OCI-LY3 (cell line): ENCODE measurements at regions not wholly inside any gene's neighbourhood (a gene's known extent, or its start where the extent isn't known, plus 50 kb on each side); places are given as distances from the start of the nearest gene placed in this dataset.

ENCODE experiments used
- H2AFZ ChIP-seq: fragments of 200-600, 300-600 bp; shearing (Covaris generic); 2 replicates; pipeline ENCODE4 v1.6.0; 2014; ENCODE audit warnings: antibody characterized with exemption, low read depth, low read length
- H3K27ac ChIP-seq: fragments of 200-600, 300-600 bp; sonication (generic); 2 replicates; pipeline ENCODE4 v1.5.1; 2014; ENCODE audit warnings: mild to moderate bottlenecking, low read length, moderate library complexity, mixed read lengths
- H3K27me3 ChIP-seq: fragments of 200-600, 300-600 bp; sonication (generic); 2 replicates; pipeline ENCODE4 v1.6.1; 2014; ENCODE audit warnings: low read depth, low read length, mixed read lengths
- H3K36me3 ChIP-seq: fragments of 200-600, 300-600 bp; sonication (generic); replicated peaks from 2 replicates; pipeline ENCODE3; 2014; ENCODE audit warnings: low read depth, low read length, mixed read lengths
- H3K4me1 ChIP-seq: fragments of 300-600, 200-600 bp; sonication (generic); 2 replicates; pipeline ENCODE4 v1.6.1; 2014; ENCODE audit warnings: low read length, mixed read lengths
- H3K4me2 ChIP-seq: fragments of 200-600, 300-600 bp; sonication (generic); 2 replicates; pipeline ENCODE4 v1.6.1; 2014; ENCODE audit warnings: low read length, mixed read lengths
- H3K4me3 ChIP-seq: fragments of 300-600, 200-600 bp; sonication (generic); 2 replicates; pipeline ENCODE4 v1.5.1; 2014; ENCODE audit warnings: antibody characterized with exemption, mild to moderate bottlenecking, low read length, moderate library complexity
- H3K79me2 ChIP-seq: fragments of 300-600, 200-600 bp; shearing (Covaris generic); 2 replicates; pipeline ENCODE4 v1.6.1; 2014; ENCODE audit warnings: mild to moderate bottlenecking, low read length, mixed read lengths
- H3K9ac ChIP-seq: fragments of 300-600, 200-600 bp; shearing (Covaris generic); 2 replicates; pipeline ENCODE4 v1.6.0; 2014; ENCODE audit warnings: mild to moderate bottlenecking, low read length, moderate library complexity
- H3K9me3 ChIP-seq: fragments of 200-600, 300-600 bp; shearing (Covaris generic); 2 replicates; pipeline ENCODE4 v1.6.1; 2014; ENCODE audit warnings: low read length, mixed read lengths; ENCODE audit not compliant: insufficient read depth
- H4K20me1 ChIP-seq: fragments of 200-600, 300-600 bp; sonication (generic); 2 replicates; pipeline ENCODE4 v1.6.1; 2016; ENCODE audit warnings: low read length, mixed read lengths; ENCODE audit not compliant: insufficient read depth
- CTCF ChIP-seq: fragments of 200-600, 300-600 bp; sonication (generic); IDR thresholded peaks from 2 replicates; pipeline ENCODE4 v1.5.1; 2014; ENCODE audit warnings: antibody characterized with exemption, low read length, low read depth
- EZH2phosphoT487 ChIP-seq: fragments of 200-600 bp; shearing (Covaris generic); IDR thresholded peaks from 2 replicates; pipeline ENCODE4 v1.6.1; 2018; ENCODE audit warnings: antibody characterized with exemption, mixed run types, low read depth

- H3K79me2 ChIP-seq = no peaks in the 10 kb centered on the region
- no peaks in the 10 kb centered on the region for H3K4me1 ChIP-seq
- no peak overlapping the region for H3K4me2 ChIP-seq
- H3K4me3 ChIP-seq = no peak overlapping the region
- no peak overlapping the region for H3K27ac ChIP-seq
- no peak for TF ChIP-seq CTCF
- no peak for TF ChIP-seq EZH2phosphoT487
- no peak overlapping the region for H3K9ac ChIP-seq
- no peaks in the 10 kb centered on the region for H3K27me3 ChIP-seq
- no peak overlapping the region for H2AFZ ChIP-seq
- no peaks in the 10 kb centered on the region for H3K36me3 ChIP-seq
- H4K20me1 ChIP-seq = no peaks in the 10 kb centered on the region
- no peaks in the 10 kb centered on the region for H3K9me3 ChIP-seq
Measured at GRCh38 chr3:96465521-96465920, 348.9 kb upstream of the EPHA6 start.

GRCh38 chr3:96466441-96466840 is 348.0 kb upstream of the EPHA6 start:
- Histone ChIP-seq H3K9ac (no peak overlapping the region), H3K27me3 (no peaks in the 10 kb centered on the region), H3K9me3 (no peaks in the 10 kb centered on the region), H3K36me3 (no peaks in the 10 kb centered on the region), H3K4me3 (no peak overlapping the region), H4K20me1 (no peaks in the 10 kb centered on the region), H3K27ac (no peak overlapping the region), H3K4me2 (no peak overlapping the region), H3K4me1 (no peaks in the 10 kb centered on the region), H2AFZ (peak overlapping the region; percentile 54; the same call in 1 of the 2 replicates), H3K79me2 (no peaks in the 10 kb centered on the region)
- no peak for TF ChIP-seq EZH2phosphoT487
- TF ChIP-seq CTCF = no peak

- Histone ChIP-seq H3K4me2 (no peak overlapping the region), H3K79me2 (no peaks in the 10 kb centered on the region), H3K36me3 (no peaks in the 10 kb centered on the region), H2AFZ (no peak overlapping the region), H3K27ac (no peak overlapping the region), H3K9me3 (no peaks in the 10 kb centered on the region), H4K20me1 (no peaks in the 10 kb centered on the region), H3K4me3 (no peak overlapping the region), H3K4me1 (no peaks in the 10 kb centered on the region), H3K9ac (no peak overlapping the region), H3K27me3 (no peaks in the 10 kb centered on the region)
- TF ChIP-seq EZH2phosphoT487 (no peak), CTCF (no peak)
Measured at GRCh38 chr3:96467639-96468038, 346.8 kb upstream of the EPHA6 start.

- no peak overlapping the region for H3K9ac ChIP-seq
- no peaks in the 10 kb centered on the region for H4K20me1 ChIP-seq
- no peak overlapping the region for H2AFZ ChIP-seq
- no peaks in the 10 kb centered on the region for H3K9me3 ChIP-seq
- H3K27me3 ChIP-seq = no peaks in the 10 kb centered on the region
- H3K4me2 ChIP-seq = no peak overlapping the region
- H3K4me1 ChIP-seq = peaks cover 7% of the 10 kb centered on the region
- TF ChIP-seq EZH2phosphoT487 = no peak
- TF ChIP-seq CTCF = no peak
- no peak overlapping the region for H3K4me3 ChIP-seq
- H3K36me3 ChIP-seq = no peaks in the 10 kb centered on the region
- H3K27ac ChIP-seq = no peak overlapping the region
- no peaks in the 10 kb centered on the region for H3K79me2 ChIP-seq
Measured at GRCh38 chr3:96478496-96478895, 335.9 kb upstream of the EPHA6 start.
